GM04503 (cell line): ENCODE measurements at regions not wholly inside any gene's neighbourhood (a gene's known extent, or its start where the extent isn't known, plus 50 kb on each side); places are given as distances from the start of the nearest gene placed in this dataset.
"Not testable (repeated sequence)": the region's sequence is repeated elsewhere in the genome, so short reads cannot be mapped to it uniquely, and the experiment has no call there.

ENCODE experiments used
- DNase-seq: peaks from one replicate; pipeline ENCODE4 v3.0.0-alpha.2; 2012; ENCODE audit warnings: low read depth

GRCh38 chr18:60202708-60203107 is 169.9 kb downstream of the MC4R start:
- no peak for DNase-seq

- DNase-seq, result no peak
These were observed 172.0 kb downstream of the MC4R start for GRCh38 chr18:60200558-60200957.

GRCh38 chr18:60199505-60199904 is 173.1 kb downstream of the MC4R start:
- no peak for DNase-seq

- DNase-seq, result no peak
These were observed 174.7 kb downstream of the MC4R start for GRCh38 chr18:60197671-60198462.

GRCh38 chr18:60196836-60197606 is 175.6 kb downstream of the MC4R start:
- DNase-seq, result peak; percentile 35

GRCh38 chr18:60193780-60194179 is 178.8 kb downstream of the MC4R start:
- no peak for DNase-seq

- DNase-seq, result no peak
These were observed 180.6 kb downstream of the MC4R start for GRCh38 chr18:60191926-60192325.

- no peak for DNase-seq
These were observed 182.7 kb downstream of the MC4R start for GRCh38 chr18:60189856-60190255.

- DNase-seq, result no peak
These were observed 183.6 kb downstream of the MC4R start for GRCh38 chr18:60188958-60189357.

- no peak for DNase-seq
These were observed 190.4 kb downstream of the MC4R start for GRCh38 chr18:60182223-60182622.

- DNase-seq, result no peak
These were observed 191.9 kb downstream of the MC4R start for GRCh38 chr18:60180671-60181070.

- not testable (repeated sequence) for DNase-seq
These were observed 194.4 kb downstream of the MC4R start for GRCh38 chr18:60178224-60178623.

- no peak for DNase-seq
These were observed 196.3 kb downstream of the MC4R start for GRCh38 chr18:60176259-60176658.

- no peak for DNase-seq
These were observed 197.7 kb downstream of the MC4R start for GRCh38 chr18:60174832-60175231.

GRCh38 chr18:60172030-60172429 is 200.5 kb downstream of the MC4R start:
- DNase-seq, result no peak

- no peak for DNase-seq
These were observed 209.0 kb downstream of the MC4R start for GRCh38 chr18:60163622-60164021.

- no peak for DNase-seq
These were observed 210.2 kb downstream of the MC4R start for GRCh38 chr18:60162388-60162787.

- DNase-seq, result no peak
These were observed 214.8 kb downstream of the MC4R start for GRCh38 chr18:60157810-60158209.

- DNase-seq, result no peak
These were observed 219.2 kb downstream of the MC4R start for GRCh38 chr18:60153376-60153775.

- DNase-seq, result no peak
These were observed 223.3 kb downstream of the MC4R start for GRCh38 chr18:60149316-60149715.

- no peak for DNase-seq
These were observed 225.3 kb downstream of the MC4R start for GRCh38 chr18:60147323-60147722.

GRCh38 chr18:60146220-60146960 is 226.2 kb downstream of the MC4R start:
- no peak for DNase-seq

GRCh38 chr18:60145776-60146175 is 226.8 kb downstream of the MC4R start:
- DNase-seq, result no peak
